GM19240 (cell line): ENCODE measurements at regions not wholly inside any gene's neighbourhood (a gene's known extent, or its start where the extent isn't known, plus 50 kb on each side); places are given as distances from the start of the nearest gene placed in this dataset.

Experiments
- DNase-seq: peaks from one replicate; pipeline ENCODE4 v3.0.0; 2011; ENCODE audit warnings: low spot score; ENCODE audit not compliant: insufficient read length

DNA sequence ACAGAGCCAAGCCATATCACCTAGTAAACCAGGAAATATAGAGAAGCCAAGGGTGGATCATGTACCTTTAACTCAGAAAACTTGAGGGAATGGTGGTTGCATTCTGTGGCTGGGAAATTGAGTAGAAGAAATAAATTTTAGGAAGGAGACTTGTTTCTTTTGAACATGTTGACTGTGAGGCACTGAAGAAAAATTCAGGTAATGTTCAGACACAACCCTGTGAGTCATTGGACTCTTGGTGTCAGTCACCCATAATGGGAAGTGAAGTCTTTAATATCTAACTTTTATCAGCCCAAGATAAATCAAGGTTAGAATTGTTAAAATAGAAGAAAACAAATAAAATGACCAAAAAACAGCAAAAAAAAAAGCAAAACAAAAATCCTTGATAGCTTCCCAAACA, 98.8 kb upstream of the GRIK2 start:
- no peak for DNase-seq

DNA sequence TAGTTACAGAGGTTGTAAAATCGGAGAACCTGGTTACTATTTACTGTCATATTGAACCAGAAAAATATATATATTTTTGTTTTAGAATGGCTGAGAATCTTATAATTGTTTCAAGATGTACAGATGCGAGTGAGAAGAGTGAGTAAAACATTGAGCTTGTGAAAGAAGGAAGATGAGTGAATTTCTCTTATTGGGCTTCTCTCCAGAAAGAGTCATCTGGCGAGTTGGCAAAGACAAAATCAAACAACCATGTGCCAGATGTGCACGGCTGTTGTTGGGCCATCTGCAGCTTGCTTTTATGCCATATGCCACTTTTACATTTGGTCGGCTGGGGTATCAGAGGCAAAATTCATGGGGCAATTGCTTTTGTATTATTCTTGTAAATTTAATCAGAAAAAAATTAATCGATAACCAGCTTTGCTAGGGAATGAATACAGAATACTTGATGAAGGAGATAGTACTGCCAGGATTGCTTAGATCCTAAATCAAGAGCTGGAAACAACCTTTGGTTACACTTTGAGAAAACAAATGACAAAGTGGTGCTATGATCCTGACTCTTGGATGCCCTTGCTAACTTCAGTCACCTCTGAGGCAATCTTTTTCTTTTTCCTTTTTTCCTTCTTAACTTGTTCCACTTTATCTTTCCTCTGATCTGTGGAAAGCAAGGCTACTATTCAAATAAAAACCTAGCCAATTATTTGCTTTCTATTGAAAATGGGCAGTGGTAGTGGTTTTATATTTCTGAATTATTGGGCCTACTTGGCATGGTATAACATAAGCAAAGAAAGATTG, 97.1 kb upstream of the GRIK2 start:
- DNase-seq: no peak

DNA sequence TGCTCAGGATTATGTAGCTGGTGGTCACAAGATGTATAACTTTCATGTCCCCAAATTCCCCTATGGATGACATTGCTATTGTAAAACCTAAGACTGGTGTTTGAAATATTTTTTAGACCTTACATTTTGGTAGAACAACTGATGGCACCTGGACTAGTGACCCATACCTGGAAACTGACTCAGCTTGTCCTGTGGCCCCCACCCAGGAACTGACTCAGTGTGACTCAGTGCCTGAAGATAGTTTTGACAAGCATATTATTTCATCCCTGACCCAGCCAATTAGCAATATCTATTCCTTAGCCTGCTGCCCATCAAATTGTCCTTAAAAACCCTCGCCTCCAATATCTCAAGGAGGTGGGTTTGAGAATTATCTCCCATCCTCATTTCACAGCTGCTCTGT, 90.9 kb upstream of the GRIK2 start:
- no peak for DNase-seq

DNA sequence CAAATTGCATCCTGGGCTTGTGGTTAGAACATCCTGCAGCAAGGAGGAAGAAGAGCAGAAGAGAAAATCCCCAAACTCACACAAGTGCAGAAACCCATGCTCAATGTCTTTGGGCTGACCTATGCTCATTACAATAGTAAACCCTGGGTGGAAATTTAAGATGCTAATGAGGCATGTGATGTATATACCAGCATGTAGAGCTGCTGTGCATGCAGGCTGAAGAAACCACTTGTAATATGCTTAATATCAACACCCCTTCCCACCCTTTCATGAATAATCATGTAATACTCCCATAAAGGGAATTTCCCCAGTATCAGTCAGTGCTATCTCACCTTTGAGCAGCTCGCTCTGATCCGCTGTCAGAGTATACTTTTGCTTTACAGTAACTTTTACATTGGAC, 90.0 kb upstream of the GRIK2 start:
- no peak for DNase-seq

DNA sequence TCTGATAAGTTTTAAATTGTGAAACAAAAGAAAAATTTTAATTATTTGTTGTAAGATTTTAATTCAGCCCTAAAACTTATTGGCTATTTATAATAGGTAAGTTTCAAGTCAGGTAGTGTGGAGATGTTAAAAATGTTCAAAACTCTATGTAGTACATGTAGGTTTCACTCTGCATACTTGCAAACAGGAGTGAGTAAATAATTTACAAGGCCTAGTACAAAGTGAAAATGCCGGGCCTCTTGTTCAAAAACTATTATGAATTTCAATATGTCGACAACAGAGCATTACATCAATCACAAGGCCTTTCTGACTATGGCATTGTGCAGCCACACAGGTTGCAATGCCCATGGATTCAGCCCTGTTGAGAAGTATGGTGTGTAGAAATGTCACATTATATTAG, 80.9 kb upstream of the GRIK2 start:
- DNase-seq: no peak

DNA sequence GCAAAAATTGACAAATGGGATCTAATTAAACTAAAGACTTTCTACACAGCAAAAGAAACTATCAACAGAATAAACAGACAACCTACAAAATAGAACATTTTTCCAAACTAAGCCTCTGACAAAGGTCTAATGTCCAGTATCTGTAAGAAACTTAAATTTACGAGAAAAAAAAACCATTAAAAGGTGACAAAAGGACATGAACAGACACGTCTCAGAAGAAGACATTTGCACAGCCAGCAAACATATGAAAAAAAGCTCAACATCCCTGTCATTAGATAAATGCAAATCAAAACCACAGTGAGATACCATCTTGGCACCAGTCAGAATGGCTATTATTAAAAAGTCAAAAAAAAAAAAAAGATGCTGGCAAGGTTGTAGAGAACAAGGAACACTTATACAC, 70.6 kb upstream of the GRIK2 start:
- DNase-seq: no peak

DNA sequence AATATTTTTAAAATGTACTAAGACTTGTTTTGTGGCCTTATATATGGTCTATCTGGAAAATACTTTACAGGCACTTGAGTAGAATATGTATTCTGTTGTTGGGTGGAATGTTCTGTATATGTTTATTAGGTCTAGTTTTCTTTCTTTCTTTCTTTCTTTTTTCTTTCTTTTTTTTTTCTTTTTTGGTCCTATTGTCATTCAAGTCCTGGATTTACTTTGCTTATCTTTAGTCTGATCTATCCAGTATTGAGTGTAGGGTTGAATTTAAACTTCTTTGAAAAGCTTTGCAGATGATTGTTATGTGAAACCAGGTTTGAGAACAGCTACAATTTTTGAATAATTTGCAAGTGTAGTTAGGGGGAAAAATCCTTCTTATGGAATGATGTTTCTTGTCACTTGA, 67.1 kb upstream of the GRIK2 start:
- DNase-seq: no peak

DNA sequence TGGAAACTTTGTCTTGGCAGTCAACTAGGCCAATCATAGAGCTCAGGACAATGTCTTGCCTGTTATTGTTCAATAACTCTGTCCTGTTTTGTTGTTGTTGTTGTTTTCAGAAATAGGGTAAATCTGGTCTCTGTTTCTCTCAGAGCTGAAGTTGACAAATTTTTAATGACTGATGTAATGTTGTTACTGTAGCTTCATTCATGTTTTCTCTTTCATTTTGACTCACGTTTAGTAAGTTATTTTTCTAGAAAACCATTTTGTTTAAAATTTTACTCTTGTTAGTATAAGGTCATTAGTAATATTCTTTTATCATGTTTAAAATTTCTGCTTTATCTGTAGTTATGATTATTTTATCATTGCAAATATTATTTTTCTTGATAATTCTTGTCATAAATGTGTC, 51.6 kb upstream of the GRIK2 start:
- DNase-seq: no peak
